ENCODE measurements at regions not wholly inside any gene's neighbourhood (a gene's known extent, or its start where the extent isn't known, plus 50 kb on each side); places are given as distances from the start of the nearest gene placed in this dataset.
"Not testable (repeated sequence)": the region's sequence is repeated elsewhere in the genome, so short reads cannot be mapped to it uniquely, and the experiment has no call there.

DNA sequence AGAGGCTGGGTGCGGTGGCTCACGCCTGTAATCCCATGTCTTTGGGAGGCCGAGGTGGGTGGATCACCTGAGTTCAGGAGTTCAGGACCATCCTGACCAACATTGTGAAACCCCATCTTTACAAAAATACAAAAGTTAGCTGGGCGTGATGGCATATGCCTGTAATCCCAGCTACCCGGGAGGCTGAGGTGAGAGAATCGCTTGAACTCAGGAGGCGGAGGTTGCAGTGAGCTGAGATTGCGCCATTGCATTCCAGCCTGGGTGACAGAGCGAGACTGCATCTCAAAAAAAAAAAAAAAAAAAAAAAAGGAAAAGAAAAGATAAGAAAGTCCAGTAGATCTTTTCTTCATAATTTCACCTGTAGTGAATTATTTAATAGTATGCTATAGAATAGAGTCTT is 85.0 kb upstream of the TRPC4 start:
- TF ChIP-seq, protein P1, sequence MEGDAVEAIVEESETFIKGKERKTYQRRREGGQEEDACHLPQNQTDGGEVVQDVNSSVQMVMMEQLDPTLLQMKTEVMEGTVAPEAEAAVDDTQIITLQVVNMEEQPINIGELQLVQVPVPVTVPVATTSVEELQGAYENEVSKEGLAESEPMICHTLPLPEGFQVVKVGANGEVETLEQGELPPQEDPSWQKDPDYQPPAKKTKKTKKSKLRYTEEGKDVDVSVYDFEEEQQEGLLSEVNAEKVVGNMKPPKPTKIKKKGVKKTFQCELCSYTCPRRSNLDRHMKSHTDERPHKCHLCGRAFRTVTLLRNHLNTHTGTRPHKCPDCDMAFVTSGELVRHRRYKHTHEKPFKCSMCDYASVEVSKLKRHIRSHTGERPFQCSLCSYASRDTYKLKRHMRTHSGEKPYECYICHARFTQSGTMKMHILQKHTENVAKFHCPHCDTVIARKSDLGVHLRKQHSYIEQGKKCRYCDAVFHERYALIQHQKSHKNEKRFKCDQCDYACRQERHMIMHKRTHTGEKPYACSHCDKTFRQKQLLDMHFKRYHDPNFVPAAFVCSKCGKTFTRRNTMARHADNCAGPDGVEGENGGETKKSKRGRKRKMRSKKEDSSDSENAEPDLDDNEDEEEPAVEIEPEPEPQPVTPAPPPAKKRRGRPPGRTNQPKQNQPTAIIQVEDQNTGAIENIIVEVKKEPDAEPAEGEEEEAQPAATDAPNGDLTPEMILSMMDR (IDR thresholded peaks at IDR 0.05): not testable (repeated sequence)
- not testable (repeated sequence) for TF ChIP-seq POLR2A (IDR thresholded peaks at IDR 0.05)
